ENCODE measurements at regions not wholly inside any gene's neighbourhood (a gene's known extent, or its start where the extent isn't known, plus 50 kb on each side); places are given as distances from the start of the nearest gene placed in this dataset.

GRCh38 chr4:52243367-52243766, 192.3 kb downstream of the SPATA18 start:
- no peaks in the 10 kb centered on the region for H3K9me3 Mint-ChIP-seq (ENCODE audit: unreplicated experiment)
- no peak for DNase-seq (ENCODE audit: extremely low spot score, unreplicated experiment)
- no peak for TF ChIP-seq CTCF (IDR thresholded peaks at IDR 0.05)
- H3K27me3 Mint-ChIP-seq (ENCODE audit: unreplicated experiment) = peaks cover 17% of the 10 kb centered on the region
- H3K4me3 Mint-ChIP-seq (ENCODE audit: unreplicated experiment) = no peak overlapping the region
- no peaks in the 10 kb centered on the region for H3K36me3 Mint-ChIP-seq (ENCODE audit: unreplicated experiment)
- no peak overlapping the region for H3K27ac Mint-ChIP-seq (ENCODE audit: unreplicated experiment)
- H3K4me1 Mint-ChIP-seq (ENCODE audit: unreplicated experiment) = no peaks in the 10 kb centered on the region

- Mint-ChIP-seq H3K4me1 (ENCODE audit: unreplicated experiment) (no peaks in the 10 kb centered on the region), H3K36me3 (ENCODE audit: unreplicated experiment) (no peaks in the 10 kb centered on the region), H3K27me3 (ENCODE audit: unreplicated experiment) (peaks cover 17% of the 10 kb centered on the region), H3K9me3 (ENCODE audit: unreplicated experiment) (no peaks in the 10 kb centered on the region), H3K4me3 (ENCODE audit: unreplicated experiment) (no peak overlapping the region), H3K27ac (ENCODE audit: unreplicated experiment) (no peak overlapping the region)
- no peak for DNase-seq (ENCODE audit: extremely low spot score, unreplicated experiment)
- no peak for TF ChIP-seq CTCF (IDR thresholded peaks at IDR 0.05)
Observed at GRCh38 chr4:52244103-52244775, 193.1 kb downstream of the SPATA18 start.

- TF ChIP-seq CTCF (IDR thresholded peaks at IDR 0.05) = no peak
- DNase-seq (ENCODE audit: extremely low spot score, unreplicated experiment) = no peak
- Mint-ChIP-seq H3K9me3 (ENCODE audit: unreplicated experiment) (no peaks in the 10 kb centered on the region), H3K4me1 (ENCODE audit: unreplicated experiment) (peaks cover 3% of the 10 kb centered on the region), H3K27me3 (ENCODE audit: unreplicated experiment) (peaks cover 19% of the 10 kb centered on the region), H3K27ac (ENCODE audit: unreplicated experiment) (no peak overlapping the region), H3K4me3 (ENCODE audit: unreplicated experiment) (no peak overlapping the region), H3K36me3 (ENCODE audit: unreplicated experiment) (no peaks in the 10 kb centered on the region)
Observed at GRCh38 chr4:52244848-52245247, 193.7 kb downstream of the SPATA18 start.

- no peak for TF ChIP-seq CTCF (IDR thresholded peaks at IDR 0.05)
- Mint-ChIP-seq H3K9me3 (ENCODE audit: unreplicated experiment) (peaks cover 2% of the 10 kb centered on the region), H3K4me1 (ENCODE audit: unreplicated experiment) (peaks cover 6% of the 10 kb centered on the region), H3K27me3 (ENCODE audit: unreplicated experiment) (peaks cover 17% of the 10 kb centered on the region), H3K27ac (ENCODE audit: unreplicated experiment) (no peak overlapping the region), H3K36me3 (ENCODE audit: unreplicated experiment) (no peaks in the 10 kb centered on the region), H3K4me3 (ENCODE audit: unreplicated experiment) (no peak overlapping the region)
- no peak for DNase-seq (ENCODE audit: extremely low spot score, unreplicated experiment)
Observed at GRCh38 chr4:52246827-52247226, 195.7 kb downstream of the SPATA18 start.

GRCh38 chr4:52247941-52248340, 196.8 kb downstream of the SPATA18 start:
- peaks cover 12% of the 10 kb centered on the region for H3K9me3 Mint-ChIP-seq (ENCODE audit: unreplicated experiment)
- no peaks in the 10 kb centered on the region for H3K36me3 Mint-ChIP-seq (ENCODE audit: unreplicated experiment)
- no peak overlapping the region for H3K27ac Mint-ChIP-seq (ENCODE audit: unreplicated experiment)
- peaks cover 17% of the 10 kb centered on the region for H3K27me3 Mint-ChIP-seq (ENCODE audit: unreplicated experiment)
- no peak for DNase-seq (ENCODE audit: extremely low spot score, unreplicated experiment)
- TF ChIP-seq CTCF (IDR thresholded peaks at IDR 0.05) = no peak
- peaks cover 6% of the 10 kb centered on the region for H3K4me1 Mint-ChIP-seq (ENCODE audit: unreplicated experiment)
- H3K4me3 Mint-ChIP-seq (ENCODE audit: unreplicated experiment) = no peak overlapping the region
